ENCODE measurements at regions not wholly inside any gene's neighbourhood (a gene's known extent, or its start where the extent isn't known, plus 50 kb on each side); places are given as distances from the start of the nearest gene placed in this dataset.

DNA sequence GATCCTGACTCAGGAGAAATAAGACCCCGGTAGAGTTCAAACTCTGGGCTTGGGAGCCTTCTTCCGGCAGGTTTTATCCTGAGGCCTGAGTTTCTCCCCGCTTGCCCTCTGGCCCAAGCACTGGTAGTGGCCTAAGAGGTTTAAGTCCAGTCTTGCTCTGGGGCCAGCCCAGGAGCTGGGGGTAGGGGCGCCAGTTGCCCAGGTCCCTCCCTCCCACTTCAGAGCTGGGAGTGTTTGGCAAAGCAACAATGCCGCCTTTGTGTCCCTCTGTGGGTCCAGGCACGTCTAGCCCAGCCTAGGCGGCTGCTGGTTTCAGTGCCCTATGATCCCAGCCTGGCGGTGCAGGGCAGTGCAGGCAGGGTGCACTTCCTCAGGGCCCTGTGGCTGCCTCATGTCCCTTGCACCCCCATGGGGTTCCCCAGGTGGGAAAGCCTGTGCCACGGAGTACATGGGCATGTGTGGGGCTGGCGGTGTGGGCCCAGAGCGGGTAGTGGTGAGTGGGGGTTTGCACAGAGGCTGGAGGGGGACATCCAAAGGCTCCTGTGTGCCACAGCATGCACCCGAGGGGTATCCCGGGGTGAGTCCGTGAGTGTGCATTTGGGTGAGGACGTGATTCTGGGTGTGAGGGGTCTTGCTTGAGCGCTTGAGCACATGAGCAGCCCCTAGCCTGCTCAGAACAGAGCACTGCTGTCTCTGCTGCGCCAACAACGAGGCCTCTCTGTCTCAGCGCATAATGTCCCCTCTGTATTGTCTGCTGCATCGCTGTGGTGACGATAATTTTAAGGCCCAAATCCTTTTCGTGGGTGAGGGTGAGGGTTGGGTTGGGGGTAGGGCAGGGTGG is 61.7 kb upstream of the PSD2 start:
- no peaks in the 10 kb centered on the region for H3K36me3 ChIP-seq (ENCODE audit: insufficient read depth)
- no peaks in the 10 kb centered on the region for H3K4me1 ChIP-seq (ENCODE audit: insufficient read depth)
- WGBS = 87% methylated on average over 22 of the region's 22 CpGs
- DNase-seq (ENCODE audit: extremely low spot score) = no peak
- H3K4me3 ChIP-seq (ENCODE audit: low read depth, low read length) = no peak overlapping the region
- H3K27ac ChIP-seq (ENCODE audit: low read depth) = no peak overlapping the region

DNA sequence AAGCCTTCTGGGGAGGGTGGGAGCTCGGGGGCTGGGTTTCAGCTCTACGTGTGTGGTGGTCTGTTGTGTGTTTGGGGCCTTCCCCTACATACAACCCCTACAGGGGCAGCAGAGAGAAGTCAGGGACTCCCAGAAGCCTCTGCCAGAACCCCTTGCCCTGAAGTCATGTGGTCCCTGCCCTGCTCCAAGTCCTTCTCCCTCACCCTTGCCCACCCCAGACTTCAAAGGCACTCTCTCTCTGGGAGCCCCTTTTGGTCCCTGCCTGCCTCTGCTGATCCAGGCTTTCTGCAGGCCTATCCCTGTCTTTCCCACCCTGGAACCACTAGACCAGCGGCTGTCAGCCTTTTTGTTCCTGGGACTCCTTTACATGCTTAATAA is 61.1 kb upstream of the PSD2 start:
- no peak for DNase-seq (ENCODE audit: extremely low spot score)
- Histone ChIP-seq H3K36me3 (ENCODE audit: insufficient read depth) (no peaks in the 10 kb centered on the region), H3K4me1 (ENCODE audit: insufficient read depth) (no peaks in the 10 kb centered on the region), H3K4me3 (ENCODE audit: low read depth, low read length) (no peak overlapping the region), H3K27ac (ENCODE audit: low read depth) (no peak overlapping the region)
- 90% methylated on average over 3 of the region's 3 CpGs for WGBS

DNA sequence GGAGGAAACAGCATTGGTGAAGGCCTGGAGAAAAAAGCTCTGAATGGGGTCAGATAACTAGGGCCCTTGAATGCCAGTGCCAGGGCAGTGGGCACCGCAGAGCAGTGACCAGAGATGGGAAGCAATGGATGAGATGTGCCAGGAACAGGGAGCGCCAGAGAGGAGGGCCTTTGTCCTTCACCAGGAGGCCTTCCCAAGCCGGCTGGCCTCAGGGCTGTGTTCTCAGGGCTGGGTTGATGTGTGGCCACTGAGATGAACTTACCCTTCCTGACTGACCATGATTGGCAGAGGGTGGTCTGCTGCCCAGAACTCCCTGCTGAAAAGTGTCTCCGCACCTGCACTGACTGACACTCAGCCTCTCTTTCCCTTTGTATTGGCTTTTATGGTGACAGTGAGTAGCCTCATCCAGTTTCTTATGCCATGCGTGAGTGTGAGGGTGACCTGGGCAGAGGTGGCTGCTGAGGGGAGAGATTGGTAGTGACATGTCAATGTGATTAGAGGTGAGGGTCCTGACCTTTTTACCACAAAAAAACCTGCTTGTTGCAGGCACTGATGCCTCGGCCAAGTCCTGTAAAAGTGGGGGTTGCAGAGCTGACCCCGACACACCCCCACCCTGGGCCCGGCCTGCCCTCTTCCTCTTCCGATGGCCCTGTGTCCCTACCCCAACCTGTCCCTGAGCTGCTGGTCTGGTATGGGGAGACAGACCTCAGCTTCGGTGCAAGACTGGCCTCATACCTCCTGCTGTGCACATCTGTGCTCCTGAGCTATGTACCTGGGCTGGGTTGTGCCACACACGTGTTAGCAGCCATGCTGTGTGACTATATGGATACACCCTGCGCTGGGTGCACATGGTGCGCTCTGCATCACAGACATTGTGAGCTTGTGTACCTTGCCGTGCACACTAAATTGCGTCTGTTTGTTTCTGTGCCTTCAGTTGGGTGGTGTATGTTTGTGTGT is 57.1 kb upstream of the PSD2 start:
- H3K4me3 ChIP-seq (ENCODE audit: low read depth, low read length) = no peak overlapping the region
- no peaks in the 10 kb centered on the region for H3K4me1 ChIP-seq (ENCODE audit: insufficient read depth)
- 88% methylated on average over 15 of the region's 15 CpGs for whole genome bisulfite sequencing
- H3K36me3 ChIP-seq (ENCODE audit: insufficient read depth) = no peaks in the 10 kb centered on the region
- no peak overlapping the region for H3K27ac ChIP-seq (ENCODE audit: low read depth)
- DNase-seq (ENCODE audit: extremely low spot score) = no peak

DNA sequence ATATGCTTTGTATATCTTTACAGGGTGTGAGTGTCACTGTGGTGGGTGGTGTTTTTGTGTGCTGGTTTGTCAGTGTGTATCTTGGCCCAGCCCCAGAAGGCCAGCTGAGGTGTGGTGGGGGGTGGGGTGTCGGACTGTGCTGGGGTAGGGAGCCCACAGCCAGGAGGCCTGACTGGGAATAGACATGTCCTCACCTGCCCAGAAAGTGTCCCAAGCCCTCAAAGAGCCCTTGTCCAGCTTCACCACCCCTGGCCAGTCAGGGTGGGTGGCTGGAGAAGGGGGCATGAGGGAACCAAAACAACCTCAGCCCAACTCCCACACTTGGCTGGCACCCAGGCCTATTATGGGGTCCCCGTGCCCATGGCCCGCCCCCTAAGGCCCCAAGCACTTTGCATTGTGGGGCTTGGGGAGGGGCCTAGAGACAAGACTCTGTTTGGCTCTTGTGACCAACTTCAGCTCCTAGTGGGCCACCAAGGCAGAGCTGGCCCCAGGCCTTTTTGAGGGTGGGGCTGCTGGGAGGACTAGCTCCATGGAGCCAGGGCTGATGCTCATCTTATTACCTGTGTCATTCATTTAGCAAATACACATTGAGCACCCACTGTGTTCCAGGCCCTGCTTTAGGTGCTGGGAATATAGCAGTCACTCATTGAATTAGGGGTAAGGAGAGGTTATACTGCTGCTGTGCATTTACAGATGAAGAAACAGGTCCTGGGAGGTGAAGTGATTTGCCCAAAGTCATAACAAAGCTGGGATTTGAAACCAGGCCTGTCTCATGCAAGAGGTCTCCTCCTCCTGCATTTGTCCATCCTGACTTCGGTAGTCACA is 56.2 kb upstream of the PSD2 start:
- Histone ChIP-seq H3K27ac (ENCODE audit: low read depth) (no peak overlapping the region), H3K36me3 (ENCODE audit: insufficient read depth) (no peaks in the 10 kb centered on the region), H3K4me1 (ENCODE audit: insufficient read depth) (no peaks in the 10 kb centered on the region), H3K4me3 (ENCODE audit: low read depth, low read length) (no peak overlapping the region)
- WGBS = 82% methylated on average over 4 of the region's 4 CpGs
- no peak for DNase-seq (ENCODE audit: extremely low spot score)

DNA sequence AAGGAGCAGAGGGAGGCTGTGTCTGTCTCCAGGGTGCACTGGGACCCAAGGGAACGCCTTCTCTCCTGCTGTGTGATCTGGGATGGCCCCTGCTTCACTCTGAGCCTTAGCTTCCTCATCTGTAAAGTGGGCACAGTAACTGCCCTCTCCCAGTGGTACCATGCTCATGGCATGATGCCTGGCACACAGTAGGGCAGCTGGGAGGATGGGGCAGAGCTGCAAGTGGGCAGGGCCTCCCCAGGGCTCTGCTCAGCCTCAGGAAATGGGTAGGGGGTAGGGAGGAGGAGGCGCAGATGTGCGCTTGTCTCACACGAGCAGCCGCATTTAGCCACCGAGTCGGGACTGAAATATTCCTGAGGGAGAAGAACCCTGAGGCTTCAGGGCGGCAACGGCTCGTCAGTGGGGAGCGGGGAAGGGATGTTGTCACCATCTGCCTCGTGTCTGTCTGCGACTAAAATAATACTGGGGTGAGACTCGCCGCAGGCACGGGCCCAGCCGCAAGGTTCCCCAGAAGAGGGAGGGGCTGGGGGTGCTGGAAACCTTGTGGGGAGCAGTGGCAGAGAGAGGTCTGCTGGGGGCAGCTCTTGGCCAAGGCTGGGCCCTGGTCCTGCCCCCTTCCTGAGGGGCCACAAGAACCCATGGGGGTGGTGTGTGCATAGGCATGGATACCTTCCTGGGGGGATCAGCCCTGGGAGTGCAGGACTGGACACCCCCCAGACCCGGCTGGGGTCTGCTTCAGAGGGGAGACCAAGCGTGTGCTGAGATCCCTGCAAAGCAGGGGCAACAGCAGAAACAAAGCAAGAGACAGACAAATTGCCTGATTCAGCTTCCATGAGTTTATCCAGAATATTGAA is 55.2 kb upstream of the PSD2 start:
- H3K36me3 ChIP-seq (ENCODE audit: insufficient read depth) = no peaks in the 10 kb centered on the region
- 73% methylated on average over 19 of the region's 19 CpGs for WGBS
- H3K27ac ChIP-seq (ENCODE audit: low read depth) = no peak overlapping the region
- H3K4me1 ChIP-seq (ENCODE audit: insufficient read depth) = no peaks in the 10 kb centered on the region
- no peak for DNase-seq (ENCODE audit: extremely low spot score)
- no peak overlapping the region for H3K4me3 ChIP-seq (ENCODE audit: low read depth, low read length)

DNA sequence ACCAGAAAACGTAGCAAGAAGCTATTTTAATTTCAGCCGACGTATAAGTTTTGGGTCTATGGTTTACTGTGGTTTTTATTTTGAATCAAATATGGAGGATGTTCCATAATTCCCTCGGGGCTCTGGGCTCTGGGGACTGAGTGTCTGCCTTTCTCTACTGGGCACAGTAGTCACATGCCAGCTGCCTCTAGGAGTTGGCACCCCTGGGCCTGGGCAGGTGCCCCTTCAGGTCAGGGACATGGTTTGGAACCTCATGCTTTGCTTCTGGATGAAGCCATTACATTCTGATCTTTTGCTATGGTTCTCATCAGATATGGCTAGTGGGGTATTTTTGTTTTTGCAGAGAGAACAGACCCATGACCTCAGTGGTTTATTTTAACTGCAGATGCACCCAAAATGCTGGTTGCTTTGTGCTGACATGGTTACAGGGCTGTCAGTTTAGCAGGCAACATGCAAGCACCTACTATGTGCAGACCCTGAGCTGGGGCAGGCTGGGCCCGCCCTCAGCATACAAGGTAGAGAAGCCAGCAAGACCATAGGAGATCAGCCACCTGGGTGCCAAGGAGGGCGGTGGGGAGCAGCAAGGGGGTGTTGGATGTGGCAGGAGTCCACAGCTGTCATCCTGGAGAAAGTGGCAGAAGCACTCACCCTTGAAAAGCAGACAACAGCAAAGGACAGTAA is 54.5 kb upstream of the PSD2 start:
- WGBS = 85% methylated on average over 6 of the region's 6 CpGs
- no peak overlapping the region for H3K27ac ChIP-seq (ENCODE audit: low read depth)
- no peak overlapping the region for H3K4me3 ChIP-seq (ENCODE audit: low read depth, low read length)
- no peaks in the 10 kb centered on the region for H3K36me3 ChIP-seq (ENCODE audit: insufficient read depth)
- no peaks in the 10 kb centered on the region for H3K4me1 ChIP-seq (ENCODE audit: insufficient read depth)
- no peak for DNase-seq (ENCODE audit: extremely low spot score)

DNA sequence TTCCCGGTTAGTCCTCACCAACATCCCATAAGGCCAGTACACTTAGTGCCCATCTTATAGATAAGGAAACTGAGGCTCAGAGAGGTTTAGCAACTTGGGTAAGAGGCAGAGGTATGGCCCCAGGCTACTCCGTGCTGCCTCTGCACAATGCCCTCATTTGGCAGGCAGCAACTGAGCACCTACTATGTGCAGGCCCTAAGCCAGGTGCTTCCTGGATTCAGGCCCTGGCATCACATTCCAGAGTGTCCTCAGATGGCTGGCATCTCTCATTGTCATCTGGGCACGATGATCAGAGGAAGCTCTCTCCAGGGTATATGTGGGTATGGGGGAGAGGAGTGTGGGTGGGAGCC is 53.8 kb upstream of the PSD2 start:
- Histone ChIP-seq H3K27ac (ENCODE audit: low read depth) (no peak overlapping the region), H3K4me1 (ENCODE audit: insufficient read depth) (no peaks in the 10 kb centered on the region), H3K4me3 (ENCODE audit: low read depth, low read length) (no peak overlapping the region), H3K36me3 (ENCODE audit: insufficient read depth) (no peaks in the 10 kb centered on the region)
- DNase-seq (ENCODE audit: extremely low spot score) = no peak
- 88% methylated on average over 3 of the region's 3 CpGs for WGBS

DNA sequence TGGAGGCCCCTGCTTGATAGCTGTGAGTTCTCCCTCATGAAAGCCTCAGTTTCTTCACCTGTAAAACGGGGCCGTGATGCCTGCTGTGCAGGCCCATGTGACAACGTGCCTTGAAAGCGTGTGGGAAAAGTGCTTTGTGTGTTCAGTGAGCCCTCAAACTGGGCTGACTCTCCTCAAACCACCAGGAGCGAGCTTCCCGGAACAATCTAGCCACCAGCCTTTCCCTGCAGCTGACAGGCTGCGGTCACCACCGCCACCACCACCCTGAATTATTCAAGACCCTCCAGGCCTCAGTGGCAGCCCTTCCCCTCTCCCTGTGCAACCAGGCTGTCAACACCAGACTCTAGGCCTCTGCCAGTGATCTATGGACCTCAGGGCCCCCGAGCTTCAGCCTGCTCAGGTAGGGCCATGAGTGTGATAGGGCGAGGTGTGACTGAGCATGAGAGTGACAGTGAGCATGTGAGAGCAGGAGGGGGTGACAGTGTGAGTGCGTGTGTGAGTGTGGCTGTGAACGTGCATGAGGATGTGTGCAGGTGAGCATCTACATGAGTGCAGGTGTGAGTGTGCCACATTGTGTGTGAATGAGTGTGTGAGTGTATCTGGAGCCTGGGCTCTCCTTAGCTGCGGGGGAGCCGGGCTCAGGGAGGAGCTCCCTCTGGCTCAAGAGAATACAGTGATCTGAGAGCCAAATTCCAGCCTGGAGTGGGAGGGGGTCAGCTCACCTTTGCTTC is 53.3 kb upstream of the PSD2 start:
- DNase-seq (ENCODE audit: extremely low spot score) = no peak
- no peaks in the 10 kb centered on the region for H3K36me3 ChIP-seq (ENCODE audit: insufficient read depth)
- no peak overlapping the region for H3K27ac ChIP-seq (ENCODE audit: low read depth)
- H3K4me1 ChIP-seq (ENCODE audit: insufficient read depth) = no peaks in the 10 kb centered on the region
- WGBS = 90% methylated on average over 14 of the region's 14 CpGs
- H3K4me3 ChIP-seq (ENCODE audit: low read depth, low read length) = no peak overlapping the region

DNA sequence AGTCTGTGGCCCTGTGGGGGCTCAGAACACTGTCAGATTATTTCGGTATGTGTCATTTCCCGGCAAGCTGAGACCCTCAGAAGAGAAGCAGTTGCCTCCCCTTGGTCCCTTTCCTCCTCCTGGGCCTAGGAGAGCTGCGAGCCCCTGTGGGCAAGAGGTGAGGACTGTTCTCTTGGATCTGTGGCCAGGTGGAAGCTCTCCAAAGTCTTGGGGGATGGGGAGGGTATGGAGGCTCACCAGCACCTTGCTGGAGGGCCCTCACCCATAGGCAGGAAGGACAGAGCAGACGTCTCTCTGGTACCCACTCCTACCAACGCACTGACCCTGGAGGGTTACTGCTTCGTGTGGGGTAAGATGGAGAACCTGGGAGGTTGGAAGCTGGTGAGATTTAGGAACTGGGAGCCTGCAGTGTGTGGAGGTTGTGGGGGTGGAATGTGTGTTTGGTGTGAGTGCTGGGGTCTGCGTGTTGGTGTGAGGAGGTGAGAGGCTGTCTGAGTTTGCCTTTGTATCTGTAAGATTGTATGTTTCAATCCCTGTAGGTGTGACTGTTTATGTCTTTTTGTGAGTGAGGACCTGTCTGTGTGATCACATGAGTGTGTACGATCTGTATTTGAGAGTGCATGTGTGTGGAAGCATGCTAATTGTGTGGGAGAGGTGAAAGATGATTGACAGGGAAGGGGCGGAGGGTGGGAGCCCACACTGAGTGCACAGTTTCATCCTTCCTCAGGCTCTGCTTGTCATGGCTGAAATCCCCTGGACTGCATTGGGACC is 52.4 kb upstream of the PSD2 start:
- Histone ChIP-seq H3K27ac (ENCODE audit: low read depth) (no peak overlapping the region), H3K4me3 (ENCODE audit: low read depth, low read length) (no peak overlapping the region), H3K4me1 (ENCODE audit: insufficient read depth) (no peaks in the 10 kb centered on the region), H3K36me3 (ENCODE audit: insufficient read depth) (no peaks in the 10 kb centered on the region)
- WGBS = 89% methylated on average over 9 of the region's 9 CpGs
- DNase-seq (ENCODE audit: extremely low spot score) = no peak

DNA sequence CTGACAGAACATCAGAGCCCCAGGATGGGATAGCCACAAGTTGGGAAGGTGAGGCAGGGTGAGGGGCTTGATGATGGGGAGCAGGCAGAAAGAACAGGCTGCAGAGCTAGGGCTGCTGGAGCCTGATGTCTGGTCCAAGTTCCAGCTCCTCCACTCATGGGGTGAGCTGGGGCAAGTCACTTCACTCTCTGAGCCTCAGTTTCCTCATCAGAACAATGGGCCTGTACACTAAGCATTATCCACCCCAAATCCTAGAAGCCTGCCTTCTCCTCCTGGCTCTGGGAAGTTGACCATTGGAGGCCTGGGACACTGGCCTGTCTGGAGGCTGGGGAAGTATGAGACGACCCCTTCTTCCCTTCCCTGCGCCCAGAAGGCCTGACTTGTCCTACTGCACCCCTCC is 51.8 kb upstream of the PSD2 start:
- no peaks in the 10 kb centered on the region for H3K4me1 ChIP-seq (ENCODE audit: insufficient read depth)
- WGBS = 100% methylated on average over 2 of the region's 2 CpGs
- H3K4me3 ChIP-seq (ENCODE audit: low read depth, low read length) = no peak overlapping the region
- no peak overlapping the region for H3K27ac ChIP-seq (ENCODE audit: low read depth)
- no peak for DNase-seq (ENCODE audit: extremely low spot score)
- no peaks in the 10 kb centered on the region for H3K36me3 ChIP-seq (ENCODE audit: insufficient read depth)

DNA sequence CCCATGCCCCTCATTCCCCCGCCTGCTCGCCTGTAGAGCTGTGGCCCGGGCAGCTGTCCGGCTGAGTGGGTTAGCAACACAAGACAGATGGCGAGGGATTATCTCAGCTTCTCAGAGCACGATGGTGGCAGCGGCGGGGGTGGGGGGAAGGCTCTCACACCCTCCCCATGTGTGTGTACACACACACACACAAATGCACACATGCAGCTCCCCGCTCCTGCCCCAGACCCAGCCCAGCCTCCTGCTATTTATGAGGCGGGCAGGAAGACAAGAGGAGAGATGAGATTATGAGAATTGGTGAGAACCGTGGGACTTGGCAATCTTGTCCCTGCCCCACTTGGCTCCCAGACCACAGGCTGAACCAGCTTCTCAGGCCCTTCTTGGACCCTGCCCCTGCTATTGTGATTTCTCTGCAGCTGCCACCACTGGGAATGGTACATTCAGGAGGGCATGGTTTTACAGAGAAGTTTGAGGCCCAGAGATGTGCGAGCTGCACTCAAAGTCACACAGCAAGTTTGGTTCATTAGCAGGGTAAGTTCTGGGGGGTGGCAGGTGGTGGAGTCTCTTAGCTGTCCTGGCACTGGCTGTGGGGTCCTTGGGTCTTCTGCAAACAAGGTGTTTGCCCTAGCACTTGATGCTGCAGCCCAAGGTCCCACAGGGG is 51.0 kb upstream of the PSD2 start:
- DNase-seq (ENCODE audit: extremely low spot score) = no peak
- H3K4me1 ChIP-seq (ENCODE audit: insufficient read depth) = no peaks in the 10 kb centered on the region
- H3K4me3 ChIP-seq (ENCODE audit: low read depth, low read length) = no peak overlapping the region
- WGBS = 80% methylated on average over 12 of the region's 12 CpGs
- no peaks in the 10 kb centered on the region for H3K36me3 ChIP-seq (ENCODE audit: insufficient read depth)
- no peak overlapping the region for H3K27ac ChIP-seq (ENCODE audit: low read depth)

Measured in urinary bladder (tissue), 3 donors.